HG02588 (cell line): ENCODE measurements at regions not wholly inside any gene's neighbourhood (a gene's known extent, or its start where the extent isn't known, plus 50 kb on each side); places are given as distances from the start of the nearest gene placed in this dataset.

ENCODE experiments used
- ATAC-seq: cut with Tn5 transposase; IDR thresholded peaks from one replicate; pipeline ENCODE4 v1.9.1; 2021; ENCODE audit warnings: mild to moderate bottlenecking, moderate library complexity; ENCODE audit not compliant: unreplicated experiment

DNA sequence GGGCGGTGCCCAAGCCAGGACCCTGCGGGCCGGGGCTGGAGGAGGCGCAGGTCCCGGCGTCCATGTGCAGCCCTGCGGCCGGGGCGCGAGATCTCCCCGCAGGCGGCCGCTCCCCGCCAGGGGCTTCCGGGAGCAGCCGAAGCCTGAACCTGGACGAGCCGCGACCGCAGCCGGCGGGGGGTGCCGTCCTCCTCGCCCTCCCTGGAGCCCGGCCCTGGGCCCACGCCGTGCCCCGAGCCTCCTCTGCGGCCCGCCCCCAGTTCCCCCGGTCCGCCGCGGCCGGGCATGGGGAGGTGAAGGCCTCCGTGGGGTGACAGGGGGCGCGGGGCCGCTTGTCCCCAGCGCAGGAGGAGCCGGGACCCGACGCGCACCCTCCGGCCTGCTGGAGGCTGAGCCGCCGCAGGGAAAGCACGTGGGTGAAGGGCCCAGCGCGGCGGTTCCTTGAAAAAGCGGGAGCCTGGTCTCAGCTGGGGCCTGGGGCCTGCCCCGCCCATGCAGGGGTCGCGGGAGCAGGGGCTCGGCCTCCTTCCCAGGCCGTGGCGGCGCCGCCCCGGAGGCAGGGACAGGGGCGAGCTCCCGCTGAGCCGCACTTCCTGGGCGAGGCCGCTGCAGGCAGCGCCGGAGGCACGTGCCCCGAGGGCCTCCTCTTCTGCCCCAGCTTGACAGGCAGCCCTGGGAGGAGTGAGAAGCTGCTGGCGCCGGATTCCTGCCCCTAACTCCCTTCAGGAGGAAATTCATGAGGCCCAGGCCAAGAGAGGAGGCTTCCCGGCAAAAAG lies 55.6 kb upstream of the PPP2R5C start:
- ATAC-seq = no peak

DNA sequence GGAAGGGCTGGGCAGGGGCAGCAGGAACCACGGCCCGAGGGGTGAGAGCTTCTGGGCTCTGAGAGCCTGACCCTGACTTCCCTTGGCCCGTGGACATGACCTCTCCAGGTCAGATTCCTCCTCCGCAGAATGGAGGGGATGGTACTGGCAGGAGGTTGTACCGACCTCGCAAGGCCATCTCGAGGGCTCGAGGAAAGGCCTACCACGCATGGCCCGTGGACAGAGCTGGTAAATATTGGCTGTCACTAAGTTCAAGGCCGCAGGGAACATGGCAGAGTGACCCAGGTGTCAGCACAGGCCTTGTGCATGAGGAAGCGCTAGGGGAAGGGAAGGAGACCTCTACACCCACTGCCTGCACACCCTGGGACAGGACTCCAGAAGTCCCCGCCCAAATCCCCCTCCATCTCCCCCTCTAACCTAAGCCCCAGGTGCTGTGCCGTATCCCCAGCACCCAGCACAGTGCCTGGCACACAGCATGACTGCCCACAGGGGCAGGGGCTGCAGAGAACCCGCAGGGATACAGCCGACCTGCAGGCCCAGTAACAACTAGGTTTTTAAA lies 54.9 kb upstream of the PPP2R5C start:
- ATAC-seq = no peak

DNA sequence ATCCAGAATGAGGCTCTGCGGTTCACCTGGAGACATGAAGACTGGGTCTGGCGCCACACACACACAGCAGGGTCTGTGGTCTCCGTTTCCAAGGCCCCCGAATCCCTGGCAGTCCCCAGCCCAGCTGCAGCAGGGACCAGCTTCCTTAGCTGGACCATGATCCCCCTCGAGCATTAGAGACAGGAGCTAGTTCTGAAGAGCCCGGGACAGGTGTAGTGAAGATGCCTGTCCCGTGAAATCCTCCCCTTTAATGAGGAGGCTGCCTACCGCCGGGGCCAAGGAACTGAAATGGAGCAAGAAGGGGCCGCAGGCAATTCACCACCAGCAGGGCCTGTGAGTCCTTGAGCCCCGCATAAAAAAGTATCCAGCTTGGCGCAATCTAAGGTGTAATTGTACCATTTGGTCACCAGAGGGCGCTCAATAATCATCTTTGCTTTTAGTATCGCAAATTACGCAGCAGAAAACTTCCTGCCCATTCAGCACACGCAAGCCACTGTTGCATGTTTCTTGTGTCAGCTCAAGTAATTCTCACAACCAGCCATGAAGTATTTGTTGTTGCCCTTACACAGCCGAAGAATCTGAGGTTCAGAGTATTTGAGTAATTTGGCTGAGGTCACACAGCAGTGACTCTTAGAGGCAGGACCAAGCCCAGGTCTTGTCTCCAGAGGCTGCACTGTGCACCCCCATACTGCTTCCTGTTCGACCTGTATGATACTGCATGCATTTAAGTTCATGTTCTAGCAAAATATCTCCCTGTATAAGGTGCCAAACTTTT lies 54.3 kb upstream of the PPP2R5C start:
- ATAC-seq = no peak

DNA sequence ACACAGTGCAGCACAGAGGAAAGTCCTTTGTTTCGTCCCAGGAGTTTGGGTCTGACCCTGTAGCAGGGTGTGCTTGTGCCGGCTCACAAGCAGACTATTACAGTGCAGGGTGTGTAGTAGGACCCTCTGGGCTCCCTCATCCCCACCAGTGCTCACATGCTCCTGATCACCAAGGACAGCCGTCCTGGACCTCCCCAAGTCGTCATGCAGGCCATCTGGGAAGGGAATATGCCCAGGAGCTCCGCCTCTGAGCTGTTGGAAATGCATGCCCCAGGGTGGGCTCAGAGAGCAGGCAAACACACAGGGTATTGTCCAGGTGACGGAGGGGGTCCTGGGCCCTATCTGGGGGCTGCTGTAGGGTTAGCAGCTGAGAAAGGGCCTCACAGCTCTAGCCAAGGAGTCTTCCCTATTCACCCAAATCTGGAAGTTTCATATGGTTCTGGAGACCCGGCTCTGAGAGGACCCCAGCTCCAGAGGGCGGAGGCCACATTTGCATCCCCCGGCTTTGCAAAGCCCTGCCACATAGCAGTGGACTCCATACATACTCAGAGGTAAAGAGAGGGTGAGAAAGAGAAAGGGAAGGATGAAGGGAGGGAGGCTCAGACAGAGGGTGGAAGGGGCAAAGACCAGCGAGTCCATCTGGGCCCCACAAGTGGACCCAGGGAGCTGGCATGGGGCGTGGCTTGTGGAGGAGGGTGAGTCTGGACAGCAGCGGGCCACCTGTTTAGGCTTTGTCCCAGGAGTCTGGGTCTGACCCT lies 53.5 kb upstream of the PPP2R5C start:
- no peak for ATAC-seq

DNA sequence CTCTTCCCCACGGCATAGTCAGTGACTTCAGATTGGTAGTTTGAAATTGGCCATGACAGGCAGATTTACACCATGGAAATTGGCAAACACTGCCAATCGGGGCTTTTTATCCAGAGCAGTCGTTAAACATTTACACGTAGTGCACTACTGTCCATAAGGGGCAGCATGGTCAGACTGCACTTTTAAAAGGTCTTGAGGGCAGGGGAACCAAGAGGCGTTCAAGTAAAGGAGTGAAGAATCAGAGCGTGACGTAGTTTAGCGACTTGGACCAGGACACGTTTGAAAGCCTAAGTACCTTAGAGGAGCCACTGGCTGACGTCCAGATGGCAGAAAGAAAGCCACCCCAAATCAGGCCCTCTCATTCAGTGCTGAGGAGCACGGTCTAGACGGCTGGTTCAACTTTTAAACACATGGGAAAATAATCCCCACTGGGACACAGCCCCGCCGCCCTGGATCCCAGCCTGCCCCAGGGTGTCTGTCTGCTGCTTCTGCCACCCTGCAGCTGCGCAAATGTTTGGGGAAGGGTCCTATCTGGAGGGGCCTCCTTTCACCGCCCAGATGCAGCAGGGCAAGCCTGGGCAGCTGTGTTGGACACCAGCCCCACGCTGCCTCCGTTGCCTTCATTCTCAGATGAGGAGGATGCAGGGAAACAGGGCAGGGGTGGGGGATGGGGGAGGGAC lies 52.5 kb upstream of the PPP2R5C start:
- ATAC-seq = no peak

DNA sequence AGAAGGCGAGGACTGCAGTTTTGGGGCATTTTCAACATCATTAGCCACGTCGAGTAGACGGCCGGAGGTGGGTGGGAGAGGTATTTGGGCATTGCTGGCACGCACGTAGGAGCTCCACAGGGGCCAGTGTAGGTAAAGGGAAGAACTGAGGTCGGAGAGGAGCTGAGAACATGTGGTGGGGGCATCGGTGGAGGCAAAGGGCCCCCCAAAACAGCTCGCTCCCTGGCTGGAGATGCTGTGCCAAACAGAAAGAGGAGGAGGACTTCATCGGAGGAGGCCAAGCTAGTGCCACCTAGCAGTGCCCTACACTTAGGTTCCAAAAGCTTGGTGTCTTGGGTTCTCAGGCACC lies 52.0 kb upstream of the PPP2R5C start:
- no peak for ATAC-seq

DNA sequence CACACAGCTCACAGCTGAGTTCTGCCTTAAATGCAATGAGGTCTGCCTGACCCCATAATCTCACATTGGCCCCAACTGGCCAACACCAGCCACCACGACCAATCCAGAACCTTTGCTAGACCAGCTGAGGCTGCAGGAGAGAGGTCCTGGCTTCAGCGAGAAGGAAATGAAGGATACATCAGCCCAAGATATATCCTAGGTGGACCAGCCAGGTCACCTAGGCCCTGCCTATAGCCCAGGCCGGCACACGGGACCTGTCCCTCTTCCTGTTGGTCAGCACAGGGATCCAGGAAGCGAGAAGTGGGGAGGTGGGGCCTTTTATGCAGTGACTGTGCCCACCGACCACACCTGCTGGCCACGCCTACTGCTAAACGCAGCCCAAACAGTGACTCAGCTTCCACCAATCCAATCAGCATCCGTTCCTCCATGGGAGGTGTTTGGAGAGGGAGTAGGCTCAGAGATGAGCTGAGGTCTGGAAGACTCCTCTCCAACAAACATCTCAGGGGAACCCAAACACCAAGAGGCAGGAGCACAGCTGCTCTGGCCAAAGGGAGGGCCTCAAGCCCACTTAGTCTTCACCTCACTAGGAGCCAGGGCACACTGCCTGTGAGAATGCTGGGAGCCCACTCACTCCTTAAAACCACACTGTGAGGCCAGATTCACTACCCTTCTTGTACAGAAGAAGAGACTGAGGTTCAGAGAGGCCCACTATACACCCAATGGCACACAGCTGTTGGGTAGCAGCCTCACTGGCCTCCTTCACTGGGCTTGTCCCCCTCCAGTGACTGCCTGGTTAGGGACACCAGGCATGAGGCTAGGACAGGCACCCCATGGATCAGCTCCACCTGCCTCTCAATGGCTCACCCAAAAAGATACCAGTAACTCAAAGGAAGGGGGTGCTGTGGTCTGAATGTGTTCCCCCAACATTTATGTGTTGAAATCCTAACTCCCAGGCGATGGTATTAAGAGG lies 51.3 kb upstream of the PPP2R5C start:
- ATAC-seq = no peak

DNA sequence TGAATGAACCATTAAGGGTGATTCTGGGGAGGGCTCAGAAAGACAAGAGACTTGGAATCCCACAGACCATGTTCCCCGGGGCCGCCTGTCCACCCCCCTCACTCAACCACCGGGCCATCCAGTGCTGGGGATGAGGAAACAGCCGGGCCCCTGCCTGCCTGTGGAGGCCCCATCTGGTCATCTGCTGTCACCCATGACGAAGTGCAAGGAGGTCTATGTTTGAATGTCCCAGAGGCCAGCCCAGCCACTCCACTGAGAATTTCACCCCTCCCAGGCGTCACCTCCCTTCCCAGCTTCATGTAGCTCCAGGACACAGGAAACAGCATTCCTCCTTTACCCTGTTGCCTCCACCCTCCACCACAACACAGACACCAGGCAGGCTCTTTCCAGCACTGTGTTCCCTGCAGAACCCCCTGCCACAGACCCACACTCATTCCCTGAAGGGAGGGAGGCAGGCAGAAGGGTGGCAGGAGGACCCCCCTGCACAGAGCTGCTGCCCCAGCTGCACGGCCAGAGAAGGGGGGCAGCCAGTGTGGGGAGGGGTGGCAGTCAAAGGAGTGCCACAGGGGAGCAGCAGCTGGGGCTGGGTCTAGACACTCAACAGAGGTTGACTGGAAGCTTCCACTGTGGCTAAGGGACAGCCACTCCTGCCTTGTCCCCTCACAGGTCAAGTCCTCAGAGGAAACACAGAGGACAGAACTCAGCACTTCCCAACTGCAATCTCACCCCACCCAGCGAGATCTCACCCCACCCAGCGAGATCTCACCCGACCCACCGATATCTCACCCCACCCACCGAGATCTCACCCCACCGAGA lies 50.3 kb upstream of the PPP2R5C start:
- ATAC-seq = no peak
